ENCODE measurements at regions not wholly inside any gene's neighbourhood (a gene's known extent, or its start where the extent isn't known, plus 50 kb on each side); places are given as distances from the start of the nearest gene placed in this dataset.

GRCh38 chr14:62270236-62270635, 508.0 kb downstream of the SNAPC1 start:
- Histone ChIP-seq H3K4me3 (replicated peaks in 1 of 4; ENCODE audit: control extremely low read depth in 1 of 4, insufficient read depth in 1 of 4, low read depth in 3 of 4, low read length in 4 of 4) (no peak overlapping the region), H4K20me1 (ENCODE audit: control insufficient read depth, extremely low read depth, insufficient read depth, low read length) (no peaks in the 10 kb centered on the region), H3K27me3 (ENCODE audit: control insufficient read depth, insufficient read depth, low read length) (no peaks in the 10 kb centered on the region), H3K79me2 (ENCODE audit: control insufficient read depth, insufficient read depth, low read length) (no peaks in the 10 kb centered on the region), H3K36me3 (ENCODE audit: control insufficient read depth, insufficient read depth, low read length) (no peaks in the 10 kb centered on the region), H3K27ac (ENCODE audit: insufficient read depth, low read length) (no peak overlapping the region), H3K4me2 (ENCODE audit: extremely low read depth, insufficient read depth, low read length) (no peak overlapping the region), H3K9ac (ENCODE audit: insufficient read depth, low read length) (no peak overlapping the region), H3K4me1 (ENCODE audit: control insufficient read depth, extremely low read depth, insufficient read depth, low read length) (no peaks in the 10 kb centered on the region), H2AFZ (ENCODE audit: low read length) (no peak overlapping the region), H3K9me3 (ENCODE audit: control insufficient read depth, insufficient read depth, low read depth, low read length) (no peaks in the 10 kb centered on the region)
- no peak for DNase-seq (ENCODE audit: low read depth in 2 of 2)
- no peak for TF ChIP-seq CTCF (conservative IDR thresholded peaks at IDR 0.05 in 1 of 2, IDR thresholded peaks at IDR 0.05 in 1 of 2; ENCODE audit: low read depth in 1 of 2, low read length in 2 of 2)
- no peak for TF ChIP-seq EZH2 (IDR thresholded peaks at IDR 0.05; ENCODE audit: low read length, missing control alignments)

GRCh38 chr14:62280366-62280765, 518.1 kb downstream of the SNAPC1 start:
- H4K20me1 ChIP-seq (ENCODE audit: control insufficient read depth, extremely low read depth, insufficient read depth, low read length), result no peaks in the 10 kb centered on the region
- H3K4me2 ChIP-seq (ENCODE audit: extremely low read depth, insufficient read depth, low read length), result no peak overlapping the region
- no peaks in the 10 kb centered on the region for H3K79me2 ChIP-seq (ENCODE audit: control insufficient read depth, insufficient read depth, low read length)
- H3K27me3 ChIP-seq (ENCODE audit: control insufficient read depth, insufficient read depth, low read length), result no peaks in the 10 kb centered on the region
- H3K4me3 ChIP-seq (replicated peaks in 1 of 4; ENCODE audit: control extremely low read depth in 1 of 4, insufficient read depth in 1 of 4, low read depth in 3 of 4, low read length in 4 of 4), result no peak overlapping the region
- H3K27ac ChIP-seq (ENCODE audit: insufficient read depth, low read length), result no peak overlapping the region
- H2AFZ ChIP-seq (ENCODE audit: low read length), result no peak overlapping the region
- no peaks in the 10 kb centered on the region for H3K9me3 ChIP-seq (ENCODE audit: control insufficient read depth, insufficient read depth, low read depth, low read length)
- no peaks in the 10 kb centered on the region for H3K4me1 ChIP-seq (ENCODE audit: control insufficient read depth, extremely low read depth, insufficient read depth, low read length)
- H3K9ac ChIP-seq (ENCODE audit: insufficient read depth, low read length), result no peak overlapping the region
- H3K36me3 ChIP-seq (ENCODE audit: control insufficient read depth, insufficient read depth, low read length), result no peaks in the 10 kb centered on the region
- TF ChIP-seq EZH2 (IDR thresholded peaks at IDR 0.05; ENCODE audit: low read length, missing control alignments) (no peak), CTCF (conservative IDR thresholded peaks at IDR 0.05 in 1 of 2, IDR thresholded peaks at IDR 0.05 in 1 of 2; ENCODE audit: low read depth in 1 of 2, low read length in 2 of 2) (no peak)
- no peak for DNase-seq (ENCODE audit: low read depth in 2 of 2)

GRCh38 chr14:62283837-62284236, 521.6 kb downstream of the SNAPC1 start:
- no peak overlapping the region for H3K4me3 ChIP-seq (replicated peaks in 1 of 4; ENCODE audit: control extremely low read depth in 1 of 4, insufficient read depth in 1 of 4, low read depth in 3 of 4, low read length in 4 of 4)
- H2AFZ ChIP-seq (ENCODE audit: low read length), result no peak overlapping the region
- no peak for DNase-seq (ENCODE audit: low read depth in 2 of 2)
- H3K27me3 ChIP-seq (ENCODE audit: control insufficient read depth, insufficient read depth, low read length), result no peaks in the 10 kb centered on the region
- H3K9ac ChIP-seq (ENCODE audit: insufficient read depth, low read length), result no peak overlapping the region
- TF ChIP-seq EZH2 (IDR thresholded peaks at IDR 0.05; ENCODE audit: low read length, missing control alignments) (no peak), CTCF (conservative IDR thresholded peaks at IDR 0.05 in 1 of 2, IDR thresholded peaks at IDR 0.05 in 1 of 2; ENCODE audit: low read depth in 1 of 2, low read length in 2 of 2) (no peak)
- no peaks in the 10 kb centered on the region for H3K4me1 ChIP-seq (ENCODE audit: control insufficient read depth, extremely low read depth, insufficient read depth, low read length)
- no peak overlapping the region for H3K4me2 ChIP-seq (ENCODE audit: extremely low read depth, insufficient read depth, low read length)
- no peaks in the 10 kb centered on the region for H3K9me3 ChIP-seq (ENCODE audit: control insufficient read depth, insufficient read depth, low read depth, low read length)
- H3K27ac ChIP-seq (ENCODE audit: insufficient read depth, low read length), result no peak overlapping the region
- no peaks in the 10 kb centered on the region for H4K20me1 ChIP-seq (ENCODE audit: control insufficient read depth, extremely low read depth, insufficient read depth, low read length)
- H3K36me3 ChIP-seq (ENCODE audit: control insufficient read depth, insufficient read depth, low read length), result no peaks in the 10 kb centered on the region
- no peaks in the 10 kb centered on the region for H3K79me2 ChIP-seq (ENCODE audit: control insufficient read depth, insufficient read depth, low read length)

All from fibroblast of lung (primary cell).